ENCODE measurements at regions not wholly inside any gene's neighbourhood (a gene's known extent, or its start where the extent isn't known, plus 50 kb on each side); places are given as distances from the start of the nearest gene placed in this dataset.

DNA sequence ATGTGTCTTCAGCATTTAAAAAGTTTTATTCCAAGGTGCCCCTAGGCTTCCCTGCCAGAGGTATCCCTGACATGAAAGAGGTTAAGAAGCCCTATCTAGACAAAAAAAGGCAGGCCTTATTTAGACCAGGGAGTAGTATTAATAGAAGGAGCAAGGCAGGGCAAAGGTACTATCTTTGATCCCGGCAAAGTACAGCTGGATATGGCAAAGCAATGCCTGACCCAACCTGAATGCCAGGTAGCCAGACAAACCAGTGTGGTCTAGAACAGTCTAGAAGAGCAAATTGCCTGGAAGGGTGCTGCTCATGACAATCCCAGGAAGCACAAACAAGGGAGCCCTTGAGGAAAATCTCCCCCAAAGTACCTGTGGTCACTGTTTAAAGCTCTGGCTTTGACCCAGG is 62.6 kb upstream of the SYT13 start:
- H3K27ac ChIP-seq (ENCODE audit: low read depth, low read length, severe bottlenecking), result no peak overlapping the region
- no peak overlapping the region for H3K4me3 ChIP-seq (ENCODE audit: extremely low read depth, insufficient read depth, low read length, poor library complexity, severe bottlenecking)
- WGBS, 2 experiments (ENCODE audit: insufficient coverage in 2 of 2), result 92 to 100% methylated on average over 1 of the region's 1 CpG
- H3K36me3 ChIP-seq (ENCODE audit: control insufficient read depth, insufficient read depth, low read length), result no peaks in the 10 kb centered on the region
- H3K4me1 ChIP-seq (ENCODE audit: control insufficient read depth, insufficient read depth, low read length, poor library complexity, severe bottlenecking), result no peaks in the 10 kb centered on the region
- no peaks in the 10 kb centered on the region for H3K9me3 ChIP-seq (ENCODE audit: control insufficient read depth, low read length)

DNA sequence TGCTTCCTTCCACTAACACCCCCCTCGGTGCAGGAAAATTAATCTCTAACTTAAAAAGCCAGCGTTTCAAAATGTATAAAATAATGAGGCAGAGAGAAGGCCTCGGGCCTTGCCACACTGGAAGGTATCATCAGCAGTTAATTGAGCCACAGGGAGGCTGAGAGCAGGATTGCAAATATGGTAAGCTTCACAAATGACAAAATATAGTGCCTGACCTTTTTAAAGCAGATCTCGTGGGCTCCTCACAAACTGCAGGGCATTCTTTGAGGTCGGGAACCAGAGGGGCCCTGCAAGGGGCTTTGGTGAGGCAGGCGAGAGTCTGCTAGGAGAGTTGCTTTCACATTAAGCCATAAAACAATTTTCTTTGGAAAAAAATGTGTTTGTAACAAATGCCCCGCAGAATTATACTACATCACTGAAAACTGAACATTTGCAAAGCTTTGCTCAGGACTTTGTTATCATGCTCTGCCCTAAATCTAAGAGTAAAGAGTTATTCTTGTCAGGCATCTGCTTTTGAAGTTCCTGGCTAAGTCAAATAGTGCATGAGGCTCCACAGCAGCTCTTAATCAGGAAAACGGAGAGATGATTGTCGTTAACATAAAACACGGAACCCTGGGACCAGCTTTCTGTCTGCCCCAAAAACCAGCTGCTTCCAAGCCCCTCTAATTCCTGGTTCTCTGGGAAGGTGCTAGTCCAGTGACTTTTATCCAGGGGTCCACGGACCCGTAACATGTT is 61.4 kb upstream of the SYT13 start:
- Histone ChIP-seq H3K9me3 (ENCODE audit: control insufficient read depth, low read length) (no peaks in the 10 kb centered on the region), H3K4me3 (ENCODE audit: extremely low read depth, insufficient read depth, low read length, poor library complexity, severe bottlenecking) (no peak overlapping the region), H3K4me1 (ENCODE audit: control insufficient read depth, insufficient read depth, low read length, poor library complexity, severe bottlenecking) (no peaks in the 10 kb centered on the region), H3K36me3 (ENCODE audit: control insufficient read depth, insufficient read depth, low read length) (no peaks in the 10 kb centered on the region), H3K27ac (ENCODE audit: low read depth, low read length, severe bottlenecking) (peak overlapping the region; percentile 64)
- 56 to 83% methylated on average over 3 of the region's 12 CpGs for WGBS, 2 experiments (ENCODE audit: insufficient coverage in 2 of 2)

DNA sequence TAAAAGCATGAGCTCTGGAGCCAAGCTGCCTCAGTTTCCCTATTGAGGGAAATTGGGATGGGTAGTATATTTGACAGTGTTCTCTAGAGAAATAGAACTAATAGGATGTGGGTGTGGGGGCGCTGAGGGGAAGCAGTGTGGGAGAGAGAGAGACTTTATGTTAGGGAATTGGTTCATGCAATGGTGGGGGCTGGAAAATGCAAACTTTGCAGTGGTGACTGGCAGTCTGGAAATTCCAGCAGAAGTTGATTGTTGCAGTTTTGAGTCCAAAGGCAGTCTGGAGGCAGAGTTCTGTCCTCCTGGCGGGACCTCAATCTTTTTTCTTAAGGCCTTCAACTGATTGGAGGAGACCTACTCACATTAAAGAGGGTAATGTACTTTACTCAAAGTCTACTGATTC is 59.4 kb upstream of the SYT13 start:
- no peaks in the 10 kb centered on the region for H3K9me3 ChIP-seq (ENCODE audit: control insufficient read depth, low read length)
- 75% methylated on average over 1 of the region's 2 CpGs; no CpG with 5 or more reads in 1 of the 2 experiments for WGBS, 2 experiments (ENCODE audit: insufficient coverage in 2 of 2)
- no peak overlapping the region for H3K27ac ChIP-seq (ENCODE audit: low read depth, low read length, severe bottlenecking)
- H3K36me3 ChIP-seq (ENCODE audit: control insufficient read depth, insufficient read depth, low read length), result no peaks in the 10 kb centered on the region
- no peak overlapping the region for H3K4me3 ChIP-seq (ENCODE audit: extremely low read depth, insufficient read depth, low read length, poor library complexity, severe bottlenecking)
- no peaks in the 10 kb centered on the region for H3K4me1 ChIP-seq (ENCODE audit: control insufficient read depth, insufficient read depth, low read length, poor library complexity, severe bottlenecking)

DNA sequence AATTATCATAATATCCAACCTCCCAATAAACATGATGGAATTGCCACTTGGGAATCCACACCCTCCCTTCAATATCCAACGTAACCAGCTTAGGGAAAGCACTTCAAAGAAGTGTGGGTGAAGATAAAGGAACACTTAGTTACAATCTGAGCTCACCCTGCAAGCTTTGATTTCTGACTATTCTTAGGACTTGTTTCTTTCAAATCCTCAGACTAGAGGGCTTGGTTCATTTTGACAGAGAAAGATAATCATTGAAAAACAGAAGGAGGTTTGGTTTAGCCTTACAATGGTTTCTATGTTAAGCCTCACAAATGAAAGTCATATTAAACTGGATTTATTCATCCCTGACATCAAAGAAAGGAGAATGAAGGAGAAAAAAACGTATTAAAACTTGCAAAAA is 57.9 kb upstream of the SYT13 start:
- no CpG with 5 or more reads among the region's 2 CpGs for WGBS, 2 experiments (ENCODE audit: insufficient coverage in 2 of 2)
- H3K4me3 ChIP-seq (ENCODE audit: extremely low read depth, insufficient read depth, low read length, poor library complexity, severe bottlenecking), result no peak overlapping the region
- H3K4me1 ChIP-seq (ENCODE audit: control insufficient read depth, insufficient read depth, low read length, poor library complexity, severe bottlenecking), result no peaks in the 10 kb centered on the region
- H3K9me3 ChIP-seq (ENCODE audit: control insufficient read depth, low read length), result no peaks in the 10 kb centered on the region
- H3K36me3 ChIP-seq (ENCODE audit: control insufficient read depth, insufficient read depth, low read length), result no peaks in the 10 kb centered on the region
- no peak overlapping the region for H3K27ac ChIP-seq (ENCODE audit: low read depth, low read length, severe bottlenecking)

DNA sequence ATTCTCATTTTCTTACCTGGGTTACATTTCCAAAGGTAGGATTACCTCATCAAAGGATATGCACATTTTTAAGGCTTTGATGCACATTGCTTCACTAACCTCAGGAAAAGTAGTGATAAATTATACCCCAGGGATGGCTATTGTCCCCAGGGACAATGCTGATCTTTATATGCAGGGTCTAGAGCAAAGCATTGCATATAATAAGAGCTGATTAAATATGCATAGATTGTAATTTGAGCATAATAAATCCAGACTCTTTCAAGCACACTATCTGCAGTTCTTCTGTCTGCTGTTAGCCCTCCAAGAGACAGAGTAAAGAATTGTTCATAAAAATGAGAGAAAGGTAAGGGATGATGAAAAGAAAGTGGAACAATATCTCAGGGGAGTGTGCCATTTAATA is 57.3 kb upstream of the SYT13 start:
- Histone ChIP-seq H3K4me1 (ENCODE audit: control insufficient read depth, insufficient read depth, low read length, poor library complexity, severe bottlenecking) (no peaks in the 10 kb centered on the region), H3K9me3 (ENCODE audit: control insufficient read depth, low read length) (no peaks in the 10 kb centered on the region), H3K4me3 (ENCODE audit: extremely low read depth, insufficient read depth, low read length, poor library complexity, severe bottlenecking) (no peak overlapping the region), H3K27ac (ENCODE audit: low read depth, low read length, severe bottlenecking) (no peak overlapping the region), H3K36me3 (ENCODE audit: control insufficient read depth, insufficient read depth, low read length) (no peaks in the 10 kb centered on the region)

DNA sequence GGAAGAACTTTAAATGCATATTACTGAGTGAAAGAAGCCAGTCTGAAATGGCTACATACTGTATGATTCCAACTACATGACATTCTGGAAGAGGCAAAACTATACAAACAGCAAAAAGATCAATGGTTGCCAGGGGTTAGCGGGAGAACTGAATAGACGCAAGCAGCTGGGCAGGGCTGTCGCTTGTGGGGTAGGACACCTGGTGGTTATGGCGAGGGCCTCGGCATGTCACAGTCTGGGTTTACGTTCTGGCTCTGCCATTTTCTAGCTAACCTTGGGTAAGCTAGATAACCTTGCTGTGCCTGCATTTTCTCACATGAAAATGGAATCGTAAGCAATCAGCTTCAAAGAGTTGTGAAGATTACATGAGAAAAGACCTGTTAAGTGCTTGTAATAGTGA is 55.2 kb upstream of the SYT13 start:
- Histone ChIP-seq H3K36me3 (ENCODE audit: control insufficient read depth, insufficient read depth, low read length) (no peaks in the 10 kb centered on the region), H3K9me3 (ENCODE audit: control insufficient read depth, low read length) (no peaks in the 10 kb centered on the region), H3K4me3 (ENCODE audit: extremely low read depth, insufficient read depth, low read length, poor library complexity, severe bottlenecking) (no peak overlapping the region), H3K27ac (ENCODE audit: low read depth, low read length, severe bottlenecking) (no peak overlapping the region), H3K4me1 (ENCODE audit: control insufficient read depth, insufficient read depth, low read length, poor library complexity, severe bottlenecking) (no peaks in the 10 kb centered on the region)
- WGBS, 2 experiments (ENCODE audit: insufficient coverage in 2 of 2), result 68 to 71% methylated on average over 7 of the region's 7 CpGs

DNA sequence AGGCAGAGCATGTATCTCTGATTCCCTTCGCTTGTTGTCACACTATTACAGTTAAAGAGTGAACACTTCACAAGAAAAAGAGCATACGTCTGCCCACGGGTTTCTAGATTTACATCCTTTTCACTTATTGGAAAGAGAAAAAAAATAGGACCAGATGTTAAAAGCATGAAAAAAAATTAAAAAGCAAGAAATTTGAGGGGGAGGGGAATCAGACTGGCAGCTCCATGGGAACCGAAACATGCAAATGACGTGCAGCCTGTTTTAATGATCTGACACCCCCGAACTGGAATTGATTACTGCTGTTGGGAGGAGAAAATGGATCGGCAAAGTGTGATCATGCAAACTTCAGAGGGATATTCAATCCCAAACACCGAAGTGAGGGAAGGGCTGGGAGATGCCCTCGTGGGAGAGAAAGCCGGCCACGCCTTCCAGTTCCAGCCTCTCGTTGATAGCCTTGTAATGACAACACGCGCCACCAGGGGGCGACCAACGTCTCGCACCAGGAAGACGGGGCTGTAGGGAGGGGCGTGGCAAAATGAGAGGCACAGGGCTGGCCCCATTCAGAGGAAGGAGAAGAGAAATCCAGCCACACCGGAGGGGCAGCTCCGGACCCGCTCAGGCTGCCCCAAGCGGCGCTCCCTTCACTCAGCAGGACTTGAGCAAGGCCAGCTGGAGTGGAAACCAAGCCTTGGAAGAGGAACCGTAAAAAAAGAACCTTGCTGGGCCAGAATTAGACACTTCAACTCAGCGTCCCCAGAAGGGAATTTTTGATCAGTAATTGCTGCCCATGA is 53.8 kb upstream of the SYT13 start:
- Histone ChIP-seq H3K9me3 (ENCODE audit: control insufficient read depth, low read length) (no peaks in the 10 kb centered on the region), H3K4me1 (ENCODE audit: control insufficient read depth, insufficient read depth, low read length, poor library complexity, severe bottlenecking) (no peaks in the 10 kb centered on the region), H3K36me3 (ENCODE audit: control insufficient read depth, insufficient read depth, low read length) (no peaks in the 10 kb centered on the region), H3K4me3 (ENCODE audit: extremely low read depth, insufficient read depth, low read length, poor library complexity, severe bottlenecking) (no peak overlapping the region), H3K27ac (ENCODE audit: low read depth, low read length, severe bottlenecking) (no peak overlapping the region)
- WGBS, 2 experiments (ENCODE audit: insufficient coverage in 2 of 2), result 14 to 17% methylated on average over 20 to 23 of the region's 26 CpGs

DNA sequence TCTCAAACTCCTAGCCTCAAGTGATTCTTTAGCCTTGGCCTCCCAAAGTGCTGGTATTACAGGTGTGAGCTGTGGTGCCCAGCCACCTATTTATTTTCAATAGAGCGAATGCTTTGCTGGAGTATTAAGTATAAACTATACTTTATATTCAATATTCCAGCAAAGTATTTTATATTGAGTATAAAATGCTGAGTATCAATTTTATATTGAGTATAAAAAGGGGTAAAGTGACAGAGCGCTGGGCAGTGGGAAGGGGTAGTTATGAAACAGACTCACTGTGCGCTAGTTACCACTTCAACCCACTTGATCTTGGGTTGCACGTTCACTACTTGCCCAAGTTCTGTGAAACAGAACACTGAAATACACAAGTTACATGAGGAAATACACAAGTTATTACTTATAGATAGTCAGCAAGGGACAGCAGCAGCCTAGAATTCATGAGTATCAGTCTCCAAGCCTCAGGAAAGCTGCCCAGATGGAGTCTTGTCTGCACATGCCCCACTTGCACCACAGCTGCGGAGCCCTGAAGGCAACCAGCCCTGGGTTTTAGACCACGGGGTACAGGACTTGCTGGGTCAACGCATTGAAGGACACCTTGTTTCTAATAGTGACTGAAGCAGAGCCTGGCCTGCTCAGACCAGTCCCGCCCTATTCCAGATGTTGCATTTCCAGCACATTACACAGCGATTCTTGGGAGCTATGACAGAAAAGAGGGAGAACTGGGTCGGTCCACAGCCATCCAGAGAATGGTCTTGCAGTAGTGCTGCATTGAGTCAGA is 51.6 kb upstream of the SYT13 start:
- Histone ChIP-seq H3K4me3 (ENCODE audit: extremely low read depth, insufficient read depth, low read length, poor library complexity, severe bottlenecking) (no peak overlapping the region), H3K27ac (ENCODE audit: low read depth, low read length, severe bottlenecking) (no peak overlapping the region), H3K36me3 (ENCODE audit: control insufficient read depth, insufficient read depth, low read length) (no peaks in the 10 kb centered on the region), H3K9me3 (ENCODE audit: control insufficient read depth, low read length) (no peaks in the 10 kb centered on the region), H3K4me1 (ENCODE audit: control insufficient read depth, insufficient read depth, low read length, poor library complexity, severe bottlenecking) (peaks cover 6% of the 10 kb centered on the region)
- 83 to 94% methylated on average over 7 to 8 of the region's 10 CpGs for WGBS, 2 experiments (ENCODE audit: insufficient coverage in 2 of 2)

DNA sequence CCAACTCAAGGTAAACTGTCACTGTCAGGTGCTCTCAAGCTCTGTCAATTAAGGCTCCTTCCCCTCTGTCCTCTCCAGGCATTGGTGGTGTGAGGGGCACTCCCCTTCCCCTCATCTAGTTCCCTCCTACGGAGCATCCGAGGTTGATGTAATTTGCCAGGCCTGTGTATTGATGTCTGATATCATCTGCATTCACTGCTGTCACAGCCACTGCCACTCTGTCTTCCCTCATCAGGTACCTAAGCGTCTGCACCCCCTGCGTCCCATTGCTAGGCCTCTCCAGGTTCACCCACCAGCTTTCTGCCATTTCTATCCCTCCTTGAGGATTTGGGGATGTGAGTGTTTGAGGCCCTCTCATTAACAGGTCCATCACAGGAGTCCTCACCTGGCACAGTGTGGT is 50.0 kb upstream of the SYT13 start:
- Histone ChIP-seq H3K27ac (ENCODE audit: low read depth, low read length, severe bottlenecking) (no peak overlapping the region), H3K4me3 (ENCODE audit: extremely low read depth, insufficient read depth, low read length, poor library complexity, severe bottlenecking) (no peak overlapping the region), H3K36me3 (ENCODE audit: control insufficient read depth, insufficient read depth, low read length) (no peaks in the 10 kb centered on the region), H3K4me1 (ENCODE audit: control insufficient read depth, insufficient read depth, low read length, poor library complexity, severe bottlenecking) (peaks cover 6% of the 10 kb centered on the region), H3K9me3 (ENCODE audit: control insufficient read depth, low read length) (no peaks in the 10 kb centered on the region)
- 87% methylated on average over 2 of the region's 4 CpGs; no CpG with 5 or more reads in 1 of the 2 experiments for WGBS, 2 experiments (ENCODE audit: insufficient coverage in 2 of 2)
